HG03520 (cell line): ENCODE measurements at regions not wholly inside any gene's neighbourhood (a gene's known extent, or its start where the extent isn't known, plus 50 kb on each side); places are given as distances from the start of the nearest gene placed in this dataset.

Experiments used
- ATAC-seq: cut with Tn5 transposase; IDR thresholded peaks from one replicate; pipeline ENCODE4 v1.9.1; 2021; ENCODE audit warnings: mild to moderate bottlenecking, moderate library complexity; ENCODE audit not compliant: unreplicated experiment

DNA sequence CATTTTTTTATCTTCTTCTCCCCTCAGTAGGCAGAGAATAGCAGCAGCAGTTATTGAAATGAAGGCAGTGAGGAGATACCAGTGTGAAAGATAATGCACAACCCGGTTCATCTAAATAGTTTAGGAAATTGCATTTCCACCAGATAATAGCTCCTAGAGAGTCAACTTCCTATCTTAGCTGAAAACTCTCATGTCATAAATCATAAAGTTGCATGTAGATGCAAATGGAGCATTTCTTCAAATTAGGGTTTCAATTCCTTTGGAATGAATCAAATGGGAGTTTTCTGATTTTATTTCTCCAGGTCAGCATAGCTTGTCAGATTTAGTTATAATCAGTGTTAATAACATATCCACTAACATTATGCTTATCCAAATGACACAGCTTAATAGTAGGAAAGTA is 335.3 kb downstream of the CNTNAP4 start:
- no peak for ATAC-seq

DNA sequence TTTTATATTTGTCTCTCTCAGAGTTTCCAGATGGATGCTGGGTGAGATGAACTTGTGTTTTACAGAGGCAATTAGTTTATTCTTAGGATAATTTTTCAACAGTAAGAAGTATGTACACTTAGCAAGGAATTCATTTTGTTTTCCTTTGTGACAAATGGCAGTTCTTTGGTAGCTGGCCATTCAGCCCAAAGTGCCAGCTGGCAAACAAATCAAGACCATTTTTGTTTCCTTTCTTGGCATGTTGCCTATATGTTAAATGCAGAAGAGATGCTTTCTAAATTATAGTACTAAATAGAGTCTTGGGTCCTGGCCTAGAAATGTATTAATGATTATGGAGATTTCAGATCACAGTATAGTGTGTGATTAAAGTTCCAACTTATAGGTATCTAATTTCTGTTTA is 337.1 kb downstream of the CNTNAP4 start:
- no peak for ATAC-seq

DNA sequence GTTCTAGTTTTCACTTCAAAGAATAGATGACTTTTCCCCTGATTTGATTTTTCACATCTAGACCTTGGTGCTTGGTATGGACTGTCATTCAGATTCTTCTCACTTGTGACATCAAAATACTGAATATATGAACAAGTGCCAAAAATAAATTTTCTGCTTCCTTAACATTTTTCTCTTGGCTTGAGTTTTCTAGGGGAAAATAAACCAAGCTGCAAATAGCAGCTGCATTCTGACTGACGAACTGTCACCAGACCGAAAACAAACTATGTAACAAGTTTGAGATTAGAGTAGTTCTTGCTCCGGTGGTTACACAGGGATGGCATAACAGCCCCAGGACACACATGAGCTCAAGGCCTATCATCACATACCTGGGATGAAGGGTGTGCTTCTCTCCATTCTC is 345.7 kb downstream of the CNTNAP4 start:
- no peak for ATAC-seq

DNA sequence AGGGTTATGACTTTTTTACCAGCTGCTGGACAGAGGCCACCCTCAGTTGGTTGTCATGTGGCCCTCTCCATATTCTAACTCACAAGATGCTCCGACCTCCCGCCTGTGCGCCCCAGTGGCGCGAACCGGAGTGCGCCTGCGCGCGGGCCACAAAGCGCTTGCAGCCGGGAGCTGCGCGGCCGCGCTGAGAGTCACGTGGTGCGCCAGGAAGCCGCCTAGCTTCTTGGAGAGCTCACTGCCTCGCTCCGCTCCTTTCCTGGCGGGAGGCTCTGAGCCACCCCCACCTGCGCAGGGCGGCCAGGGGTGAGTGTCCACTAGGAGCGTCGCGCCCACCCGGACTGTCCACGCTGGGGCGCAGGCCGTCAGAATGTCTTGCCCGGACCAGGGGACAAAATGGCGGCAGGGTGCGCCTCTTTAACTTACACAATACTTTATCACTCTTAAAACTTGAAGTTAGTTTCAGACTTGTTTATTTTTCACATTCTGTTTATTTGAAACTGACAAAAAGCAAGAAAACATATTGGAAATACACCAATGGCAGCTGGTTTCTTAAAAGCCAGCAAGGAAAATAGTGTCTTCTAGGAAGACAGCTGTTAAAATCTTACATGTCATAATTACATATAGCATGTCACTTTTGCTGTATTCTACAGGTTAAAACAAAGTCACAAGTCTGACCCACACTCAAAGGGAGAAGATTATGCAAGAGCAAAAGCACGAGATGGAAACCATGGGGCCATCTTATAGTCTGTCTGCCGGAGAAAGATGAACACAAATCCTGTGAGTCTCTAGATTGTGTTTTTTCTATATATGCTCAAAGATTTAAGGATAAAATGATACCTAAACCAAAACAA is 357.9 kb downstream of the CNTNAP4 start:
- no peak for ATAC-seq

DNA sequence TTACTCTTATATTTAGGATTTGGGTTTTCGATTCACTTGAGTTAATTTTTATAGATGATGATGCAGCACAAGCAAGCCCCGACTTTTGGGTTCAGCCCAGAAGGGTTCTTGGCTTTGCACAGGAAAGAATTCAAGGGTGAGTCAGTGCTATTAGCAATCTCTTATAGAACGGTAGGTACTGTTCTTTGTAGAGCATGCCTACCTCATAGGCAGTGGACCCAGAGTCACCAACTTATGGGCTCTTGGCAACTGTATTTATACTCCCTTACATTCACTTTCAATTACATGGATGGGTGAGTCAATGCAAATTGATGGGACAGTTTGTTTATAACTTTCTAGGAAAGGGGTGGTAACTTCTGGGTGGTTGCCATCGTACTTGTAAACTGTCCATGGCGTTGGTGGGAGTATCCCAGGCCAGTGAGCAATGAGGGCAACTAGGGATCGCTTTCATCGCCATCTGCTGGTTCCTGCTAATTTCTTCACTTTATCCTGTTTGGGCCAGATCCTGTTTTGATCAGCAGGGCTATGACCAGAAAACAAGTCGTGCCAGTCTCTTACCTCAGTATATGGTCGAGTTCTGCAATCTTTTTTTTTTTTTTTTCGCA is 362.6 kb downstream of the CNTNAP4 start:
- ATAC-seq, result no peak

DNA sequence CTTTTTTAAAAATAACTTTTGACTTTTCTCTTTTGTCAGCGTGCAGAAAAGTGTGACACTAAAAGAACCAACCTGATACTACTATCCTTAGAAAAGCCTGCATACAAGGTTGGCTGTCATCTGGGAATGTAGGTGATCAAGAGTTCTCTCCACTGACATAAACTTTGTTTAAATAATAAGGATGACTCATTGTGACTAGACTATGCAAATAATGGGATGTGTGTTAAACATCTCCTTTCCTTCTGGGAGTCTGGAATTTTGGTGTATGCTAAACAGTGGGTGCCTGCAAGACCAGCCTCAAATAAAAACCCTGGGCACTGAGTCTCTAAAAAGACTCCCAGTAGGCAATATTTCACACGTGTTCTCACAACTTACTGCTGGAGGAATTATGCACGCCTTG is 373.4 kb downstream of the CNTNAP4 start:
- no peak for ATAC-seq

DNA sequence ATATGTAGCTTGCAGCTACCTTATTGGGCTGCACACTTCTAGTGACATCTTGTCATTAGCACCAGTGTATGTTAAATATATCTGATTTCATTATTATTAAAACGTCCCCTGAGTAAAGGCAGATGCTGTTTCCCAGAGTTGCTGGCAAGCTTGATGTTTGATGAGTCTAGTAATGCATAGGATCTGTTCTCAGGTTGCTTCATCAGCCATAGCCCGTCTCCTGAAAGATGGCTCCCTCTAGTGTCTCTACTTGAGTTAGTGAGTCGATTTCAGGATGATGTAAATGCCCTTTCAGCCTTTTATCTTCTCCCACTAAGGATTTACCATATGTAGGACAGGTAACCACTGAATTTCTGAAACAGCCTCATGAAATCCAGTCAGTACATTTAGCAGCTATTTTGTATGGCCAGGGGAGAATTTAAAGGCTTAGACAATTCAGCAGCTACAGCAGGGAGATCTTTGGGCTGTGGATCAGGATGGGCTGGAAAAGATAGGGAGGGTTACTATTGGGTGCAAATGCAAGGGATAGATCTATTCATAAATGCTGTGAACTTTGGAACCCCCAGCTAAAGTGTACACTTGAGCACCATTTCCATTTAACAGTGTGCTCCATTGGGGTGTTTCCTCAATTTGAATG is 376.3 kb downstream of the CNTNAP4 start:
- ATAC-seq, result peak; percentile 74

DNA sequence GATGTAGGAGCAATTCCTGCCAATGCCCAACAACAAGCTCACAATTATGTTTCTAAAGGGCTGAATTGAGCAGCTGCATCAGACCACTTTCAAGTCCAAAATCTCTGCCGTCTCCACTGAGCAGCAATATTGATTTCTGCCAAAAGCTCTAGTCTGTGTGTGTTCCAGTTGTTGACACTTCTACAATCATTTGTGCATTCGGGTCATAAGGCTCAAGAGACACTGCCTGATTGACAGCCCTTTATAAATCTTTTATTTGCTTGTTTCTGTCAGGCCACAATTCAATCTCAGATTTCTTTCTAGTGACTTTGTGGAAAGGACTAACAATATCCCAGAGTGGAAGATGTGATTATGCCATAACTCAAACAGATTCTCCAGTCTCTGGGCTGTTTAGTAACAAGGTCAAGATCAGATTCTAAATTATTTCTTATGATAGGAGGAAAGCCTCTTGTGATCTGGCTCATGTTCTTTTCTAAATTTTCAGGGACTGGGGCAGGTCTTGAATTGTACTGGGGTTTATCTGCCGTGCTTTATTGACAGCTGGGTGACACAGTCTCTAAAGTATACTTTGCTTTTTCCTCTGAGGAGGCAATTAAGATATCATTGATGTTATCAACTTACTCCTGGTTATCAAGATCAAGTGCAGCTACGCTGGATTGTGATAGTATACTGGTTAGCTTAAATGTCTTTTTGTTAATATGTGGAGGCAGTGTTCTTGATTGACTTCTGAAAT is 377.1 kb downstream of the CNTNAP4 start:
- no peak for ATAC-seq

DNA sequence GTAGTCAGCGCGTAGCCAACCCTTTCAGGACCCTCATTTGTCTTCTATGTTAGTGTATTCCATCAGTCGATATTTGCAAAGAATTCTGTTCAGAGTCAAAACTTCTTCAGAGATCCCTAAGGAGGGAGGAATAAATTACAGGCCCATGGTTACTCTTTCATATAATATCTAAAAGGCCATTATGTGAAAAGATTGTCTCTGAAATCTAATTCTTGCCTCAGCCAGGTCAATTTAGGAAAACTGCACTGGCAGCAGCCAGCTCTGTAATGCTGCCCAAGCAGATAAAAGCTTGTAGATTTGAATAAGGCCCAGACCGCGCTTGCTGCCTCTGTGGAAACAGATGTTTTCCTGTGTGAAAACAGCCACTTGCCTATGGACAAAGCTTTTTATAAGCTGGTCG is 379.8 kb downstream of the CNTNAP4 start:
- ATAC-seq, result no peak

DNA sequence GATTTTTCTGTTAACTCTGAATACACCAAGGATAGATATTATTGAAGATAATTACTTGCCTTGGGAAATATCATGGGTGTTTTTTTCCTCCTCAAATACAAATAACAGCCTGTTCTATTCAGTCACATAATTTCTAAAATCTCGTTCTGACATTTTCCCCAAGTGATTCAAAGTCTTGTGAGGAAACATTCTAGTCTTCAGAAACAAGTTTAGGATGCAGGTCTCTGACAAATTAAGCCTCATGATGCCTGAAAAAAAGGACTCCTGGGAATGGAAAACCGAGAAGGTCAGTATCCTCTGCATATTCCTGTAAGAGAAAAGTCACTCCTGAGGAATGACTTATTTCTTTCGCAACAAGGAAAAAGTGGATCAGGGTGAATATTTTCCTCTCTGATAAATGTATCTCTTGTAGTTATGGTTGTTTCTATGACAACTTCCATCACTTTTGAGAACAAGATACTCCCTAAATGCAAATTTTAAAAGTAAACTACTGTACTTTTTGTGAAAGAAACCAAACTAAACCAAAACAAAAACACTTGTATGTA is 384.6 kb downstream of the CNTNAP4 start:
- ATAC-seq, result no peak

DNA sequence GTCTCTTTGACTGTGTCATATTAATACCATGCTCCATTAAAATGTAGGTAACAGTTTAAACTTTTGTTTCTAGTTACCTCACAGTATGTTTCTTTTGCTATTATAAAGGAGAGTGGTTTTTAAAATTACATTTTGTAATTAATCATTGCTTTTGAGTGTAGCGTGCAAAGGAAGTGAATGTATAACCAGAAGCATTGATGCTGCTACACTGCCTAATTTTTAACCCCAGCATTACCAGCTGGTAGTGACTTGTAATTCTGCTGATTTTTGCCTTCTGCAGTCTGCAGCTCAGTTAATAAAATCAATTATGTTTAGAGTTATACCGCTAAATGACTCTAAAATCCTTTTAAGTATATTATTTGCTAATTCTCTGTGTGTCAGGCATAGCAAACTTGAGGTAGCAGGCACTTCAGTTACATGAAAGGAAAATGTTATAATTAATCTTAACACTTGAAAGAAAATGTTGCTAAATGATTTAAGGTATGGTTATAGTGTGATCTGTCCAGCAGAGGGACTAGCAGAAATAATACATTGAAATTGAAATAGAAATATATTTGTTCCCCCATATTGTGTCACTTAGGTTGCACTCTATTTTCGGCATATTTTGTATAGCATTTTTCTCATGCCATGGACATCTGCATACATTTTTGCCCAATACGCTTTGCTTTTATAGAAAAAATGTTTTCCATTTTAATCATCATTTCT is 388.5 kb downstream of the CNTNAP4 start:
- no peak for ATAC-seq

DNA sequence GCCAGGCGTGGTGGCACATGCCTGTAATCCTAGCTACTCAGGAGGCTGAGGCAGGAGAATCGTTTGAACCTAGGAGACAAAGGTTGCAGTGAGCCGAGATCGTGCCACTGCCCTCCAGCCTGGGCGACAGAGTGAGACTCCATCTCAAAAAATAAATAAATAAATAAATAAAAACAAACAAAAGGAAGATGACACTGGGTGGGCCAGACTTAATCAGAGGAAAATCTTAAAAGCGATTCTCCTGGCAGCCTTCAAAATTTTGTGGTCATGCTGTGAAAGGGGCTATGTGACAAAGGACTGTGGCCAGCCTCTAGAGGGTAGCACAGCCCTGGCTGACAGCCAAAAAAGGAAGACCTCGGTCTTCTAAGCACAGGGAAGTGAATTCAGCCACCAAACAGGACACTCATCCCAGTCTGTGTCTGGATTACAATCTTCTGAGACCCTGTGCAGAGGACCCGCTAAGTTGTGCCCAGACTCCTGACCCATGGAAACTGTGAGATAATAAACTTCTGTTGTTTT is 391.1 kb downstream of the CNTNAP4 start:
- no peak for ATAC-seq

DNA sequence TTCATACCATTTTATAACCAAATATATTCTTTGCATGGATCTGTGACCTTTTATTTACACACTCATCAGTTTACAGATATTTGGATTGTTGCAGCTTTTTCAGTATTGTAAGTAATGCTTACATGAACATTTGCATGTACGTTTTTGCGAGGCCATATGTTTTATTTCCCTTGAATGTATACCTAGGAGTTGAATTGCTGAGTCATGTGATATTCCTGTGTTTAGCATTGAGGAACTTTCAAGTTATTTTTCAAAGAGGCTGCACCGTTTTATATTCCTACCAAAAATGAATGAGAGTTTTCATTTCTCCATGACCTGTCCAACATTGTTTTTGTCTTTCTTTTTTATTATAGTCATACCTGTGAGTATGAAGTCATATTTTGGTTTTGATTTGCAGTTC is 392.1 kb downstream of the CNTNAP4 start:
- no peak for ATAC-seq

DNA sequence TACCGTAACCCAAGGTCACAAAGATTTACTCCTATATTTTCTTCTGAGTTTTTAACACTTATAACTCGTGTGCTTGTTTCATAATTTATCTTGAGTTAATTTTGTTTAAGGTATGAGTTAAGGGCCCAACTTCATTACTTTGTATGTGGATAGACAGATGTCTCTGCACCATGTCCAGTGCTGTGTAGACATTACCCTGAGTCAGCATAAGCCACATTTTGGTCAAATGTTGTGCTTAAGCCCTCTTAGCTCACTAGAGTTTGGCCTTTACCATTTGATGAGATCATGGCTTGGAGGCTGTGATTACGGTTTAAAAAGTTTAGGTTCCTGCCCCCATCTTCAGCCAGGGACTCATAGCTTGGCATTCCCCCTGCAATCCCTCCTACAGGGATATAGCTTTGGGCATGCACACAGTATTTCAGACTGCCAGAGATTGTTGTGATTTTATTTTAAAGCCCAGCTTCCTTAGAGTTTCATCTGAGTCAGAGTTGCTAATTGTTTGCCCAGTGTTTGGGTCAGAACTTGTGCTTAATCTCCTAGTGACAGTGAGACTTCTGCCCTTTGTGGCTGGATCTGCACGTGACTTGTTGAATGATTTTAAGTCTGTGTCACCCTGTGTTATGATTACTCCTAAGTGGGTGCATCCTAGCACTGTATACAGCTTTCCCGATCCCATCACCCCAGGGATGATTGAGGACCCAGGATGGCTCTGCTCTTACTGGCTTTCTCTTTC is 393.1 kb downstream of the CNTNAP4 start:
- ATAC-seq, result no peak

DNA sequence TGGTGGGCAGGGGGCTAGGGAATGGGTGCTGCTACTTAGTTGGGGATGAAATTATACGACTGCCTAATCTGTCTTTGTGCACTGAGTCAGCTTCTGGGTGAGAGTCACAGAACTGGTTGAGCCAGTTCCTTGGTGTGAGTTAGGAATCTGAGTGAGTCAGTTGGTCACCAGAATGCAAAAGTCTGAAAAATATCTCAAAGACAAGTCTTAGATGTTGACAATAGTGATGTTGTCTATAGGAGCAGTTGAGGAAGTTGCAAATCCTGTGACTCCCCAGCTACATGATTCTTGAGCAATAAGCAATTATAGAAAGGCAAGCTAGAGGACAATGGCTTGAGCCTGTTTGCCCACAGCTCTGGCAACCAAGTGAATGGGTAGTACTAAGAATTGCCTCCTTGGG is 399.2 kb downstream of the CNTNAP4 start:
- no peak for ATAC-seq

DNA sequence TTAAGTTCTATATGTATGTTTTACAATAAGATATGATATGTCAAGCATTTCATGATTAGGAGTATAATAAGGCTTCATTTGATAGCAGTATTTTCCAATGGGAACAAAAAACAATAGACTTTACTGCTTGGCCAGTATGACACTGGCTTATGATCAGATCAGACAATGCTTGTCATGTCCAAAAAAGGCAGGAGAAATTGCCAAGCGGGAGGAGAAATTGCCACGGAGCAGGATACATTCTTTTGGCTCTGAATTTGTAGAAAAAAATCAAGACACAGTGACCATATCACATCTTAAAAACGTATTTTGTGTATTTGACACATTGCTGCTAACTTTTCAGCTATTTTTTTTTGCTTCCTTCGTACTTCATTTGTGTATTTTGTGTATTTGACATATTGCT is 404.1 kb downstream of the CNTNAP4 start:
- no peak for ATAC-seq

DNA sequence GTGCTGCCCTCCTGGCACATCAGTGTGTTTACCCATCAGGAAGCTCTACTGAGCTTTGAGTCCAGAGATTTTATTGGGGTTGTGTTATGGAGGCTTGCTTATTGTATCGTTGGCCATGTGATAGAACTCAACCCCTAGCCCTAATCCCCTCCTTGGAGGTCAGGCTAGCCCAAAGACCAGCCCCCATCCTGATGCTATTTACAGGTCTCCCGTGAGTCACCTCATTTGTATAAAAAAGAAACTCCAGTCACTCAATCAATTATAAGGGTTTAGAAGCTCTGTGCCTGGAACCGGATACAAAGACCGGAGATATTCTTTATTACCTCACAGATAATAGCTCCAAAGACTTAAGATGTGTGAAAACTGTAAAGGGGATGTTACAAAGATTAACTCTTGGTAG is 405.9 kb downstream of the CNTNAP4 start:
- ATAC-seq, result no peak

DNA sequence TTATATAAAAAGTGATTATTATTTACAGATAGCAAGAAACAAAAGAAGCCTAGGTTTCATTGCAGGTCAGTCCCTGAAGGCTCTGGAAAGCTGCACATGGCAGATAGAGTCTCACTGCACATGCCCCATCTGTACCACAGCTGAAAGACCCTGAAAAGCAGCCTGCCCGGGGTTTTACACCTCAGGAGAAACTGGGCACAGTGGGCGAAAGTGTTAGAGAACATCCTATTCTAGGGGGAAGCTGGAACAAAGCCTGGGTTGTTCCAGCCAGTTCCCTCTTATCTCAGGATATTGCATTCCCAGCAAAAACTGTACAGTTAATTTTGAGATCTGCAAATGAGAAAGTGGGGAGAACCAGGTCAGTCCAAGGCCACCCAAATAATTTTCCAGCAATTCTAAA is 419.7 kb downstream of the CNTNAP4 start:
- ATAC-seq, result no peak

DNA sequence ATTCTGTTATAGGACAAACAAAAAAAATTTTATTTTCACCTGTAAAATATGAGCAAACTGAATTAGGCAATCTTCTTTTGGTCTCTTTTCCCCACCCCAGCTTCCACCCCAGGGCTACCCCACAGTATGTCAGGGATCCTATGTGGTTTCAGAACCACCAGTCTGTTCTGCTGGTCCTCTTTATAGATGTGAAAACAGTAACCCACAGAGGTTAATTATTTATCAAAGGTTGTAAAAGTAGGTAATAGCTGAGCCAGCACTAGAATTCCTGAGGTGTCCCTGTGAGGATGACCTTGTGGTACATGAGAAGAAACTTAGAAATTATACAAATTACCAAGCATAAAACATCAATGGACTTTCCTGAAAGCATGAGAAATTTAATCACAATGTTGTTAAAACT is 428.7 kb downstream of the CNTNAP4 start:
- ATAC-seq, result no peak

DNA sequence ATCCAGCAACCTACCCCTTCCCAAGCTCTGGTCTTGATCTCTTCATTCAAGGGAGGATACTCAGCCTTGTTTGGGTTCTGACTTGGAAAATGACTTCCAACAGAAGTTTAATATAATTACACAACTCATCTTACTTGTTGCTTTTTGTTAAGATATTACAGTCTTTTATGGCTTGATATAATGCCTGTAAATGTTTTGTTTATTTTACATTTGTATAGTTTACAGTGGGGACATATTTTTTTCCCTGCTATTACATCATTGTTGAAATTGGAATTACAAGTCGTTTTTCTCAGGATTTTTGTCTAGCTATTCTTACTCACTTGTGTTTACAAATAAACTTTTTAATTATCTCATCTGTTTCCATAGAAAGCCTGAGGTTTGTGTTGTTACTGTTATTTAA is 436.0 kb downstream of the CNTNAP4 start:
- no peak for ATAC-seq
